ENCODE measurements at regions not wholly inside any gene's neighbourhood (a gene's known extent, or its start where the extent isn't known, plus 50 kb on each side); places are given as distances from the start of the nearest gene placed in this dataset.
A peak's percentile ranks its signal among the peaks of the same experiment; 100 is the strongest.

- Mint-ChIP-seq H3K9me3 (ENCODE audit: unreplicated experiment) (no peaks in the 10 kb centered on the region), H3K36me3 (ENCODE audit: unreplicated experiment) (no peaks in the 10 kb centered on the region), H3K27me3 (ENCODE audit: unreplicated experiment) (no peaks in the 10 kb centered on the region), H3K4me1 (ENCODE audit: unreplicated experiment) (no peaks in the 10 kb centered on the region), H3K4me3 (ENCODE audit: unreplicated experiment) (no peak overlapping the region), H3K27ac (ENCODE audit: unreplicated experiment) (no peak overlapping the region)
- TF ChIP-seq CTCF (IDR thresholded peaks at IDR 0.05), result no peak
- no peak for DNase-seq (ENCODE audit: extremely low spot score, unreplicated experiment)
These were observed 563.0 kb upstream of the NR3C2 start for GRCh38 chr4:149005191-149005590.

GRCh38 chr4:148999924-149000323 is 557.7 kb upstream of the NR3C2 start:
- no peak overlapping the region for H3K4me3 Mint-ChIP-seq (ENCODE audit: unreplicated experiment)
- no peaks in the 10 kb centered on the region for H3K9me3 Mint-ChIP-seq (ENCODE audit: unreplicated experiment)
- H3K36me3 Mint-ChIP-seq (ENCODE audit: unreplicated experiment), result no peaks in the 10 kb centered on the region
- TF ChIP-seq CTCF (IDR thresholded peaks at IDR 0.05), result no peak
- no peaks in the 10 kb centered on the region for H3K4me1 Mint-ChIP-seq (ENCODE audit: unreplicated experiment)
- DNase-seq (ENCODE audit: extremely low spot score, unreplicated experiment), result no peak
- no peak overlapping the region for H3K27ac Mint-ChIP-seq (ENCODE audit: unreplicated experiment)
- H3K27me3 Mint-ChIP-seq (ENCODE audit: unreplicated experiment), result no peaks in the 10 kb centered on the region

GRCh38 chr4:148998719-148999118 is 556.5 kb upstream of the NR3C2 start:
- H3K36me3 Mint-ChIP-seq (ENCODE audit: unreplicated experiment), result no peaks in the 10 kb centered on the region
- TF ChIP-seq CTCF (IDR thresholded peaks at IDR 0.05), result peak; percentile 25
- DNase-seq (ENCODE audit: extremely low spot score, unreplicated experiment), result no peak
- no peaks in the 10 kb centered on the region for H3K4me1 Mint-ChIP-seq (ENCODE audit: unreplicated experiment)
- no peaks in the 10 kb centered on the region for H3K27me3 Mint-ChIP-seq (ENCODE audit: unreplicated experiment)
- H3K4me3 Mint-ChIP-seq (ENCODE audit: unreplicated experiment), result no peak overlapping the region
- H3K27ac Mint-ChIP-seq (ENCODE audit: unreplicated experiment), result no peak overlapping the region
- H3K9me3 Mint-ChIP-seq (ENCODE audit: unreplicated experiment), result no peaks in the 10 kb centered on the region

- Mint-ChIP-seq H3K36me3 (ENCODE audit: unreplicated experiment) (no peaks in the 10 kb centered on the region), H3K9me3 (ENCODE audit: unreplicated experiment) (no peaks in the 10 kb centered on the region), H3K27me3 (ENCODE audit: unreplicated experiment) (peaks cover 3% of the 10 kb centered on the region), H3K4me1 (ENCODE audit: unreplicated experiment) (no peaks in the 10 kb centered on the region), H3K4me3 (ENCODE audit: unreplicated experiment) (no peak overlapping the region), H3K27ac (ENCODE audit: unreplicated experiment) (no peak overlapping the region)
- no peak for TF ChIP-seq CTCF (IDR thresholded peaks at IDR 0.05)
- no peak for DNase-seq (ENCODE audit: extremely low spot score, unreplicated experiment)
These were observed 544.7 kb upstream of the NR3C2 start for GRCh38 chr4:148986951-148987350.

- H3K4me1 Mint-ChIP-seq (ENCODE audit: unreplicated experiment), result no peaks in the 10 kb centered on the region
- H3K27ac Mint-ChIP-seq (ENCODE audit: unreplicated experiment), result no peak overlapping the region
- DNase-seq (ENCODE audit: extremely low spot score, unreplicated experiment), result no peak
- peaks cover 4% of the 10 kb centered on the region for H3K9me3 Mint-ChIP-seq (ENCODE audit: unreplicated experiment)
- no peak for TF ChIP-seq CTCF (IDR thresholded peaks at IDR 0.05)
- H3K36me3 Mint-ChIP-seq (ENCODE audit: unreplicated experiment), result no peaks in the 10 kb centered on the region
- no peak overlapping the region for H3K4me3 Mint-ChIP-seq (ENCODE audit: unreplicated experiment)
- no peaks in the 10 kb centered on the region for H3K27me3 Mint-ChIP-seq (ENCODE audit: unreplicated experiment)
These were observed 542.7 kb upstream of the NR3C2 start for GRCh38 chr4:148984951-148985350.

All from osteocyte (in vitro differentiated cells).